GM12865 (cell line): ENCODE measurements at regions not wholly inside any gene's neighbourhood (a gene's known extent, or its start where the extent isn't known, plus 50 kb on each side); places are given as distances from the start of the nearest gene placed in this dataset.

Experiments
- DNase-seq: peaks from one replicate; pipeline ENCODE4 v3.0.0; 2010; ENCODE audit warnings: low read depth
- H3K4me3 ChIP-seq: 2 replicates; pipeline ENCODE4 v1.5.1; 2011; ENCODE audit warnings: mild to moderate bottlenecking, low read depth, low read length, control low read depth
- CTCF ChIP-seq: IDR thresholded peaks from 2 replicates; pipeline ENCODE4 v1.5.1; 2011; ENCODE audit warnings: low read length, control low read depth, low read depth, inconsistent platforms; ENCODE audit not compliant: insufficient read depth; ENCODE audit errors: missing control alignments

- no peak overlapping the region for H3K4me3 ChIP-seq
- TF ChIP-seq CTCF, result no peak
- DNase-seq, result no peak
These were observed 251.4 kb upstream of the POF1B start for GRCh38 chrX:85630901-85631300.

DNA sequence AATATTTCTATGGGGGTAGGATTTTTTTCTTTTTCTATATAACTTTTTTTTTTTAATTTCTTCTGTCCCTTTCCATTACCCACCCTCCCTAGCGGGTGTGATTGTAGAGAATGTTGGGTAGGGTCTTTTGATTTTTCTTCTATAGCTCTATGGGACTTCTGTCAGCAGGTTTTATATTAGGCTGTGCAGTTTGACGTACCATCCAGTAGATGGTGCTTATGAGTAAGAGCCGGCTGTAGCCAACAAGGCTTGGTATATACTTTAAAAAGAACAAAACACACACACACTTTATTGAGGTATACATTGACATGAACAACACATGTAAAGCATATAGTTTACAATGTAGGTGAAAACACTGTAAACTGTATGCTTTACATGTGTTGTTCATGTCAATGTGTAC, 247.9 kb upstream of the POF1B start:
- no peak overlapping the region for H3K4me3 ChIP-seq

DNA sequence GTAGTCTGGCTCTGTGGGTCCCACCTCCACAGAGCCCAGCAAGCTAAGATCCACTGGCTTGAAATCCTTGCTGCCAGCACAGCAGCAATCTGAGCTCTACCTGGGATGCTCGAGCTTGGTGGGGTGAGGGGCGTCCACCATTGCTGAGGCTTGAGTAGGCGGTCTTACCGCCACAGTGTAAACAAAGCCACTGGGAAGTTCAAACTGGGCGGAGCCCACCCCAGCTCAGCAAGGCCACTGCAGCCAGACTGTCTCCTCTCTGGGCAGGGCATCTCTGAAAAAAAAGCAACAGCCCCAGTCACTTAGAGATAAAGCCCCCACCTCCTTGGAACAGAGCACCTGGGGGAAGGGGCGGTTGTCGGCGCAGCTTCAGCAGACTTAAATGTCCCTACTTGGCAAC, 243.2 kb upstream of the POF1B start:
- no peak for TF ChIP-seq CTCF
- DNase-seq, result no peak
- H3K4me3 ChIP-seq, result no peak overlapping the region

More for the DNA sequence above, 247.9 kb upstream of the POF1B start:
- TF ChIP-seq CTCF, result peak; percentile 39
- DNase-seq, result peak; percentile 1

DNA sequence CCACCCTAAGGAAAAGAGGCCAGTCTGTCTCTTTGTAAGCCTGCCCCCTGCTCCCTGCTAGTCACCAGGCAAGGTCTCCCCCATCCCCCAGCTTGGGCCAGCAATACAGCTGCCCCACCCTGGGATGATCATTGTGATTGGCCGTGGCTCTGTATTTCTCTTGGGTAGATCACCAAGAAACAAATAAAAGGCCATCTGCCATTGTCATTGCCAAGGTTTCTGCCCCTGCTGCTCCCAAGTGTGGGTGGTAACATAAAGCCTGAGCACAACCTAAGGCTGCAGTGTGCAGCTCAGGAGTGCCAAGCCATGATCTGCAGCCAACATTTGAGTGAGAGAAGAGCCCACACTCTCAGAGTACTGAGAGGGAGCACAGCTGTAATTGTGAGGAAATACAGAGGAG, 241.0 kb upstream of the POF1B start:
- no peak for DNase-seq
- H3K4me3 ChIP-seq, result no peak overlapping the region
- TF ChIP-seq CTCF, result no peak

DNA sequence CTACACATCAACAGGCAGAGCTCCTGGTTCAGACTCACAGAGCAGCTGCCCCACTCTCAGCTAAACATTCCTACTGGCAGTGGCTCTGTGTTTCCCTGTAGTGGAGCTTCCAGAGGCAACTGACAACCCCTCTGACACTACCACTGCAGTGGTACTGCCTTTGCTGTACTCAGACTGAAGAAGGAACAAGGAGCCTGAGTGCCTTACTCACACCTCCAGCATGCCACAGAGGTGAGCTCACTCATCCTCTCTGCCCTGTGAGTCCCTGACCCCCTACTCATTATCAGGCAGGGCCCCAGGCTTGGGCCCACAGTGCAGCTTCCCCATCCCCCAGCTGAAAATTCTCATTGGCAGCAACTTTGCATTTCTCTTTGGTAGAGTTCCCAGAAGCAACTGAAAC, 240.5 kb upstream of the POF1B start:
- no peak overlapping the region for H3K4me3 ChIP-seq
- DNase-seq, result no peak
- TF ChIP-seq CTCF, result no peak

GRCh38 chrX:85611926-85612325, 232.5 kb upstream of the POF1B start:
- no peak for DNase-seq
- TF ChIP-seq CTCF, result no peak
- no peak overlapping the region for H3K4me3 ChIP-seq

DNA sequence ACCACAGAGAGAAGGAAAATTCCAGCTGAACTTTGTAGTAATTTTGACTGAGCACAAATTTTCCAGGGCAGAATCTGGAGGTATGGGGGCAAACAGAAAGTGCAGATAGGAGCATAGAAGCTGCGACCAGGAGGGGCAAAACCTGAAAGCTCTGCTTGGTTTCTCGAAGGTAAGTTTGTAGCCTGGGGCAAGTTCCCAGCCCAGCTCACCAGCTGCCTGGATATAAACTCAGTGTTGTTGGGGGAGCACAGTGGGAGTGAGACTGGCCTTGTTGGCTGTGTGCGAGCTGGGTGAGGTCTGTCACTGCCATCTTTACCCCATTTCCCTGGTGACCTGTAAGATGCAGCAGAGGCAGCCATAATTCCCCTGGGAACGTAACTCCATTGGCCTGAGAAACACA, 213.5 kb upstream of the POF1B start:
- no peak overlapping the region for H3K4me3 ChIP-seq
- no peak for DNase-seq
- no peak for TF ChIP-seq CTCF
